ENCODE measurements at regions not wholly inside any gene's neighbourhood (a gene's known extent, or its start where the extent isn't known, plus 50 kb on each side); places are given as distances from the start of the nearest gene placed in this dataset.

DNA sequence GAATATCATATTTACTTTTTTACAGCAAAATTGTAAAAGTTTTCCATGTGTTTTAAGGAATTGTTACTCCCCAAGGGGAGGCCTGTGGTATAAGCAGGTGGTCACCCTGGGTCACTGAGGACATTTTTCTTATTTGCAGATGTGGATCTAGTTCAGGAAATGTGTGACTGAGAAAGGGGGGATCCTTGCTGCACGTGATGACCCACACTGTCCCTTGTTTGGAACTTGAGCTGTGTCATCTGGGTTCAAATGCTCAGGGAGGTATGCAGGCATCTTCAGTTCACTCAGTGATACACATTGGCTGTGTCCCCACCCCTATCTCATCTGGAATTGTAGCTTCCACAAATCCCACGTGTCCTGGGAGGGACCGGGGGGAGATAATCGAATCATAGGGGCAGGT, 431.9 kb upstream of the CDH4 start:
- Histone ChIP-seq H3K18ac (ENCODE audit: extremely low read depth, low read length) (no peak overlapping the region), H3K9ac (replicated peaks in 1 of 4; ENCODE audit: extremely low read depth in 1 of 4, low read depth in 3 of 4, low read length in 3 of 4) (no peak overlapping the region), H3K9me3 (ENCODE audit: insufficient read depth in 2 of 2, low read depth in 1 of 2, low read length in 1 of 2) (no peaks in the 10 kb centered on the region), H4K20me1 (replicated peaks in 1 of 2; ENCODE audit: control insufficient read depth in 1 of 2, insufficient read depth in 2 of 2, low read length in 2 of 2) (no peaks in the 10 kb centered on the region), H2BK15ac (ENCODE audit: low read length) (no peak overlapping the region), H4K91ac (replicated peaks; ENCODE audit: insufficient read length, low read length) (no peak overlapping the region), H3K36me3 (ENCODE audit: control insufficient read depth in 2 of 4, insufficient read depth in 4 of 4, low read length in 3 of 4) (no peaks in the 10 kb centered on the region), H2BK12ac (ENCODE audit: low read depth, low read length) (no peak overlapping the region), H3K4ac (replicated peaks; ENCODE audit: insufficient read length, low read depth, low read length) (no peak overlapping the region), H3K4me2 (ENCODE audit: insufficient read depth in 1 of 2, low read depth in 2 of 2, low read length in 2 of 2) (no peak overlapping the region), H3K4me3 (ENCODE audit: extremely low read depth in 1 of 4, insufficient read depth in 2 of 4, low read depth in 3 of 4, low read length in 4 of 4) (no peak overlapping the region), H3K4me1 (replicated peaks in 1 of 4; ENCODE audit: control insufficient read depth in 3 of 4, insufficient read depth in 4 of 4, low read length in 3 of 4) (no peaks in the 10 kb centered on the region), H3K56ac (replicated peaks; ENCODE audit: insufficient read length, low read depth, low read length) (no peak overlapping the region), H3K23me2 (ENCODE audit: low read depth, low read length) (no peaks in the 10 kb centered on the region), H3K79me2 (ENCODE audit: control insufficient read depth in 1 of 2, insufficient read depth in 2 of 2, low read length in 2 of 2) (no peaks in the 10 kb centered on the region), H3K14ac (ENCODE audit: insufficient read length) (no peak overlapping the region), H4K5ac (ENCODE audit: insufficient read length, low read depth, low read length) (no peak overlapping the region), H3K79me1 (ENCODE audit: low read depth, low read length) (no peaks in the 10 kb centered on the region), H2AFZ (ENCODE audit: low read length) (no peak overlapping the region), H4K8ac (ENCODE audit: extremely low read depth, insufficient read depth, low read length) (no peak overlapping the region), H2BK120ac (replicated peaks; ENCODE audit: low read depth, low read length) (no peak overlapping the region), H2BK20ac (ENCODE audit: low read length) (no peak overlapping the region), H3K27ac (ENCODE audit: low read depth, low read length) (no peak overlapping the region), H3K23ac (ENCODE audit: insufficient read length) (no peak overlapping the region), H2BK5ac (ENCODE audit: low read depth, low read length) (no peak overlapping the region), H3K27me3 (replicated peaks in 1 of 4; ENCODE audit: control insufficient read depth in 3 of 4, extremely low read depth in 1 of 4, insufficient read depth in 3 of 4, low read length in 3 of 4) (no peaks in the 10 kb centered on the region; a peak in 1 of 7 replicates), H2AK5ac (ENCODE audit: low read depth, low read length) (no peak overlapping the region)
- no peak for DNase-seq (ENCODE audit: low read depth in 1 of 2, low spot score in 2 of 2)
- TF ChIP-seq TCF12 (IDR thresholded peaks at IDR 0.05; ENCODE audit: low read depth, low read length) = no peak
- TF ChIP-seq TAF1 (IDR thresholded peaks at IDR 0.05; ENCODE audit: low read depth, low read length) = no peak
- TF ChIP-seq, protein P1, sequence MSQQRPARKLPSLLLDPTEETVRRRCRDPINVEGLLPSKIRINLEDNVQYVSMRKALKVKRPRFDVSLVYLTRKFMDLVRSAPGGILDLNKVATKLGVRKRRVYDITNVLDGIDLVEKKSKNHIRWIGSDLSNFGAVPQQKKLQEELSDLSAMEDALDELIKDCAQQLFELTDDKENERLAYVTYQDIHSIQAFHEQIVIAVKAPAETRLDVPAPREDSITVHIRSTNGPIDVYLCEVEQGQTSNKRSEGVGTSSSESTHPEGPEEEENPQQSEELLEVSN (IDR thresholded peaks at IDR 0.05) = no peak
- no peak for TF ChIP-seq SUZ12 (IDR thresholded peaks at IDR 0.05; ENCODE audit: low read length)
- TF ChIP-seq SRF (IDR thresholded peaks at IDR 0.05; ENCODE audit: low read depth, low read length) = no peak
- TF ChIP-seq KDM5A (IDR thresholded peaks at IDR 0.05; ENCODE audit: low read length) = no peak
- no peak for TF ChIP-seq RNF2 (IDR thresholded peaks at IDR 0.05; ENCODE audit: borderline replicate concordance, low read depth, low read length, missing control alignments, poor library complexity, severe bottlenecking)
- TF ChIP-seq POU5F1 (IDR thresholded peaks at IDR 0.05; ENCODE audit: low read depth, low read length) = no peak
- no peak for TF ChIP-seq CTBP2 (IDR thresholded peaks at IDR 0.05; ENCODE audit: borderline replicate concordance, insufficient read depth, insufficient read length, low read length)
- TF ChIP-seq, protein P2, sequence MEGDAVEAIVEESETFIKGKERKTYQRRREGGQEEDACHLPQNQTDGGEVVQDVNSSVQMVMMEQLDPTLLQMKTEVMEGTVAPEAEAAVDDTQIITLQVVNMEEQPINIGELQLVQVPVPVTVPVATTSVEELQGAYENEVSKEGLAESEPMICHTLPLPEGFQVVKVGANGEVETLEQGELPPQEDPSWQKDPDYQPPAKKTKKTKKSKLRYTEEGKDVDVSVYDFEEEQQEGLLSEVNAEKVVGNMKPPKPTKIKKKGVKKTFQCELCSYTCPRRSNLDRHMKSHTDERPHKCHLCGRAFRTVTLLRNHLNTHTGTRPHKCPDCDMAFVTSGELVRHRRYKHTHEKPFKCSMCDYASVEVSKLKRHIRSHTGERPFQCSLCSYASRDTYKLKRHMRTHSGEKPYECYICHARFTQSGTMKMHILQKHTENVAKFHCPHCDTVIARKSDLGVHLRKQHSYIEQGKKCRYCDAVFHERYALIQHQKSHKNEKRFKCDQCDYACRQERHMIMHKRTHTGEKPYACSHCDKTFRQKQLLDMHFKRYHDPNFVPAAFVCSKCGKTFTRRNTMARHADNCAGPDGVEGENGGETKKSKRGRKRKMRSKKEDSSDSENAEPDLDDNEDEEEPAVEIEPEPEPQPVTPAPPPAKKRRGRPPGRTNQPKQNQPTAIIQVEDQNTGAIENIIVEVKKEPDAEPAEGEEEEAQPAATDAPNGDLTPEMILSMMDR (IDR thresholded peaks at IDR 0.05; ENCODE audit: control extremely low read depth in 1 of 3, insufficient read depth in 1 of 3, low read depth in 1 of 3, low read length in 3 of 3) = no peak
- FAIRE-seq = no peak
- 94% methylated on average over 4 of the region's 4 CpGs; no CpG with 5 or more reads in 1 of the 2 experiments for WGBS, 2 experiments (ENCODE audit: extremely low coverage in 1 of 2, insufficient coverage in 1 of 2, insufficient read length in 1 of 2, insufficient replicate concordance in 2 of 2, low coverage in 1 of 2, low lambda C conversion rate in 2 of 2, missing lambda C conversion rate in 1 of 2)
- ChIA-PET POLR2A (ENCODE audit: partially characterized antibody) (no interaction called here), CTCF (ENCODE audit: partially characterized antibody) (no interaction called here)

All from H1 (cell line).